ENCODE measurements at regions not wholly inside any gene's neighbourhood (a gene's known extent, or its start where the extent isn't known, plus 50 kb on each side); places are given as distances from the start of the nearest gene placed in this dataset.

- no peak for TF ChIP-seq CTCF (IDR thresholded peaks at IDR 0.05; ENCODE audit: low read length, missing control alignments)
These were observed 602.8 kb downstream of the BRINP3 start for GRCh38 chr1:189874715-189875435.

GRCh38 chr1:189880135-189880534 lies 597.5 kb downstream of the BRINP3 start:
- no peak for TF ChIP-seq CTCF (IDR thresholded peaks at IDR 0.05; ENCODE audit: low read length, missing control alignments)
- H3K4me3 ChIP-seq (replicated peaks; ENCODE audit: low read depth, low read length): no peak overlapping the region
- DNase-seq (ENCODE audit: low read depth): no peak

More at GRCh38 chr1:189874715-189875435, 602.8 kb downstream of the BRINP3 start:
- H3K4me3 ChIP-seq (replicated peaks; ENCODE audit: low read depth, low read length): no peak overlapping the region
- DNase-seq (ENCODE audit: low read depth): no peak

- DNase-seq (ENCODE audit: low read depth): no peak
- no peak for TF ChIP-seq CTCF (IDR thresholded peaks at IDR 0.05; ENCODE audit: low read length, missing control alignments)
- H3K4me3 ChIP-seq (replicated peaks; ENCODE audit: low read depth, low read length): no peak overlapping the region
These were observed 577.8 kb downstream of the BRINP3 start for GRCh38 chr1:189899686-189900425.

GRCh38 chr1:189904509-189904908 lies 573.2 kb downstream of the BRINP3 start:
- TF ChIP-seq CTCF (IDR thresholded peaks at IDR 0.05; ENCODE audit: low read length, missing control alignments): no peak
- no peak for DNase-seq (ENCODE audit: low read depth)
- no peak overlapping the region for H3K4me3 ChIP-seq (replicated peaks; ENCODE audit: low read depth, low read length)

- H3K4me3 ChIP-seq (replicated peaks; ENCODE audit: low read depth, low read length): no peak overlapping the region
- TF ChIP-seq CTCF (IDR thresholded peaks at IDR 0.05; ENCODE audit: low read length, missing control alignments): no peak
- no peak for DNase-seq (ENCODE audit: low read depth)
These were observed 569.6 kb downstream of the BRINP3 start for GRCh38 chr1:189908113-189908512.

- no peak for DNase-seq (ENCODE audit: low read depth)
- no peak overlapping the region for H3K4me3 ChIP-seq (replicated peaks; ENCODE audit: low read depth, low read length)
- TF ChIP-seq CTCF (IDR thresholded peaks at IDR 0.05; ENCODE audit: low read length, missing control alignments): no peak
These were observed 556.1 kb downstream of the BRINP3 start for GRCh38 chr1:189921613-189922012.
